Uterus (tissue), 2 donors: ENCODE measurements at regions not wholly inside any gene's neighbourhood (a gene's known extent, or its start where the extent isn't known, plus 50 kb on each side); places are given as distances from the start of the nearest gene placed in this dataset.

Source experiments
- POLR2A ChIP-seq, 2 donors: fragments of 450-650 bp; IDR thresholded peaks; one replicate each; pipeline ENCODE4 v1.6.1; 2016; ENCODE audit warnings: antibody characterized with exemption in 2 of 2, mild to moderate bottlenecking in 1 of 2, moderate library complexity in 1 of 2
- TF ChIP-seq, protein P1 (sequence below), 4 experiments: fragments of 200-600 bp in 2 of 4; fragments of 450-650 bp in 2 of 4; sonication (generic) in 2 of 4; IDR thresholded peaks; one replicate each; pipeline ENCODE4 v1.5.1; 2016 to 2019; ENCODE audit warnings: antibody characterized with exemption in 4 of 4, mild to moderate bottlenecking in 2 of 4, moderate library complexity in 1 of 4

- TF ChIP-seq, protein P1, sequence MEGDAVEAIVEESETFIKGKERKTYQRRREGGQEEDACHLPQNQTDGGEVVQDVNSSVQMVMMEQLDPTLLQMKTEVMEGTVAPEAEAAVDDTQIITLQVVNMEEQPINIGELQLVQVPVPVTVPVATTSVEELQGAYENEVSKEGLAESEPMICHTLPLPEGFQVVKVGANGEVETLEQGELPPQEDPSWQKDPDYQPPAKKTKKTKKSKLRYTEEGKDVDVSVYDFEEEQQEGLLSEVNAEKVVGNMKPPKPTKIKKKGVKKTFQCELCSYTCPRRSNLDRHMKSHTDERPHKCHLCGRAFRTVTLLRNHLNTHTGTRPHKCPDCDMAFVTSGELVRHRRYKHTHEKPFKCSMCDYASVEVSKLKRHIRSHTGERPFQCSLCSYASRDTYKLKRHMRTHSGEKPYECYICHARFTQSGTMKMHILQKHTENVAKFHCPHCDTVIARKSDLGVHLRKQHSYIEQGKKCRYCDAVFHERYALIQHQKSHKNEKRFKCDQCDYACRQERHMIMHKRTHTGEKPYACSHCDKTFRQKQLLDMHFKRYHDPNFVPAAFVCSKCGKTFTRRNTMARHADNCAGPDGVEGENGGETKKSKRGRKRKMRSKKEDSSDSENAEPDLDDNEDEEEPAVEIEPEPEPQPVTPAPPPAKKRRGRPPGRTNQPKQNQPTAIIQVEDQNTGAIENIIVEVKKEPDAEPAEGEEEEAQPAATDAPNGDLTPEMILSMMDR (IDR thresholded peaks at IDR 0.05), result no peak
- TF ChIP-seq POLR2A (IDR thresholded peaks at IDR 0.05), result no peak
These were observed 396.2 kb downstream of the TYW1 start for GRCh38 chr7:67392596-67393438.
